Activated CD8-positive, alpha-beta T cell treated with anti-CD3 and anti-CD28 coated beads for 36 hours (primary cell): ENCODE measurements at regions not wholly inside any gene's neighbourhood (a gene's known extent, or its start where the extent isn't known, plus 50 kb on each side); places are given as distances from the start of the nearest gene placed in this dataset.

Experiments used
- ATAC-seq: fragments of 200-7000 bp; cut with Tn5 transposase; one replicate; pipeline ENCODE4 v1.10.0; 2021; ENCODE audit warnings: mild to moderate bottlenecking, moderate library complexity
- CTCF ChIA-PET: fragments of 350-600 bp; sonication (Branson Sonifier 250); formaldehyde crosslinking; loops from one replicate; lab custom pipeline; 2021; ENCODE audit warnings: antibody characterized with exemption; lab: Charles Lee
- POLR2A ChIA-PET: fragments of 350-600 bp; sonication (Branson Sonifier 250); formaldehyde crosslinking; loops from one replicate; lab custom pipeline; 2021; ENCODE audit warnings: antibody characterized with exemption; lab: Charles Lee
- DNase-seq: peaks from one replicate; pipeline ENCODE4 v3.0.0-alpha.2; 2020
- H3K27ac Mint-ChIP-seq: one replicate; pipeline ENCODE4 v1.8.0; 2021; ENCODE audit warnings: mild to moderate bottlenecking, mixed read lengths
- H3K27me3 Mint-ChIP-seq: one replicate; pipeline ENCODE4 v1.8.0; 2021; ENCODE audit warnings: mixed read lengths
- H3K36me3 Mint-ChIP-seq: one replicate; pipeline ENCODE4 v1.8.0; 2021; ENCODE audit warnings: low read depth, mixed read lengths
- H3K4me1 Mint-ChIP-seq: one replicate; pipeline ENCODE4 v1.8.0; 2021; ENCODE audit warnings: low read depth, mixed read lengths
- H3K4me3 Mint-ChIP-seq: one replicate; pipeline ENCODE4 v1.8.0; 2021; ENCODE audit warnings: mild to moderate bottlenecking, moderate library complexity, mixed read lengths
- H3K9me3 Mint-ChIP-seq: one replicate; pipeline ENCODE4 v1.8.0; 2021; ENCODE audit warnings: mixed read lengths
- CTCF ChIP-seq: fragments of 200-600 bp; IDR thresholded peaks from one replicate; pipeline ENCODE4 v1.8.0; 2022; ENCODE audit warnings: antibody characterized with exemption, mild to moderate bottlenecking
- intact Hi-C: fragments of 100-400 bp; cut with micrococcal nuclease; formaldehyde crosslinking; loops from one replicate; pipeline ENCODE4 v1.10.0; 2022

GRCh38 chr14:98957211-98958047 lies 314.6 kb downstream of the BCL11B start:
- peaks cover 16% of the 10 kb centered on the region for H3K4me1 Mint-ChIP-seq
- POLR2A ChIA-PET, result no interaction called here
- DNase-seq, result no peak
- no peaks in the 10 kb centered on the region for H3K36me3 Mint-ChIP-seq
- no peak for ATAC-seq
- intact Hi-C loops, result no loop called here
- CTCF ChIA-PET, result no interaction called here
- no peaks in the 10 kb centered on the region for H3K9me3 Mint-ChIP-seq
- no peak for TF ChIP-seq CTCF
- no peak overlapping the region for H3K27ac Mint-ChIP-seq
- no peak overlapping the region for H3K4me3 Mint-ChIP-seq
- no peaks in the 10 kb centered on the region for H3K27me3 Mint-ChIP-seq

- no peak for TF ChIP-seq CTCF
- Mint-ChIP-seq H3K4me1 (peaks cover 19% of the 10 kb centered on the region), H3K27ac (no peak overlapping the region), H3K4me3 (no peak overlapping the region), H3K27me3 (no peaks in the 10 kb centered on the region), H3K36me3 (no peaks in the 10 kb centered on the region), H3K9me3 (no peaks in the 10 kb centered on the region)
- ATAC-seq (no peak), DNase-seq (no peak)
- POLR2A ChIA-PET, result interaction anchor here (0.6 kb wide), 1 partner anchor 151 kb away, joined by 3 read pairs; no protein-coding TSS in a partner anchor
- CTCF ChIA-PET, result no interaction called here
- intact Hi-C loops, result no loop called here
Observed at GRCh38 chr14:98958048-98958631, 313.9 kb downstream of the BCL11B start.

GRCh38 chr14:98958632-98959031 lies 313.4 kb downstream of the BCL11B start:
- H3K4me3 Mint-ChIP-seq, result no peak overlapping the region
- TF ChIP-seq CTCF, result no peak
- ChIA-PET POLR2A (interaction anchor here (0.6 kb wide), 1 partner anchor 151 kb away, joined by 3 read pairs; no protein-coding TSS in a partner anchor), CTCF (no interaction called here)
- H3K4me1 Mint-ChIP-seq, result peaks cover 23% of the 10 kb centered on the region
- no peaks in the 10 kb centered on the region for H3K9me3 Mint-ChIP-seq
- H3K36me3 Mint-ChIP-seq, result no peaks in the 10 kb centered on the region
- intact Hi-C loops, result no loop called here
- H3K27me3 Mint-ChIP-seq, result no peaks in the 10 kb centered on the region
- DNase-seq (no peak), ATAC-seq (no peak)
- no peak overlapping the region for H3K27ac Mint-ChIP-seq

DNA sequence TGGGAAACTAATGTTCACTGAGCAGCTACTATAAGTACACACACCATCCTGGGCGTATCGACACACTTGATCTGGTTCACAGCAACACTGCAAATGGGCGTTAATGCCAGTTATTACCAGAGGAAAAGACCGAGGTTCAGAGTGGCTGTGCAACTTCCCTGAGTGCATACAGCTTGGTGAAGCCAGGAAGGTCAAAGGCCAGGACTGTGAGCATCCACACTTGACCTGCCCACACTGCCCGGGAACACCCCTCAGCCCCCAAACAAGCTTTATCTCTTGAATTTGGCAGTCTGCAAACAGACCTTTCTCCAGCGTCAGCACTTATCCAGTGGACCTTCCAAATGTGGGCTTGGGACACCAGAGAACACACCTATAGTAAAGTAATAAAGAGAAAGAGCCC lies 312.6 kb downstream of the BCL11B start:
- ChIA-PET CTCF (no interaction called here), POLR2A (no interaction called here)
- no peak for TF ChIP-seq CTCF
- DNase-seq (no peak), ATAC-seq (no peak)
- Mint-ChIP-seq H3K27ac (no peak overlapping the region), H3K4me3 (no peak overlapping the region), H3K27me3 (no peaks in the 10 kb centered on the region), H3K4me1 (peaks cover 29% of the 10 kb centered on the region), H3K36me3 (no peaks in the 10 kb centered on the region), H3K9me3 (no peaks in the 10 kb centered on the region)
- intact Hi-C loops, result no loop called here

GRCh38 chr14:98959958-98960616 lies 311.9 kb downstream of the BCL11B start:
- no peak overlapping the region for H3K4me3 Mint-ChIP-seq
- H3K27ac Mint-ChIP-seq, result no peak overlapping the region
- ChIA-PET POLR2A (no interaction called here), CTCF (no interaction called here)
- DNase-seq (no peak), ATAC-seq (no peak)
- H3K9me3 Mint-ChIP-seq, result no peaks in the 10 kb centered on the region
- H3K27me3 Mint-ChIP-seq, result no peaks in the 10 kb centered on the region
- no peak for TF ChIP-seq CTCF
- intact Hi-C loops, result no loop called here
- peaks cover 36% of the 10 kb centered on the region for H3K4me1 Mint-ChIP-seq
- H3K36me3 Mint-ChIP-seq, result no peaks in the 10 kb centered on the region
